ENCODE measurements at regions not wholly inside any gene's neighbourhood (a gene's known extent, or its start where the extent isn't known, plus 50 kb on each side); places are given as distances from the start of the nearest gene placed in this dataset.

GRCh38 chr10:33428682-33429081, 94.2 kb upstream of the NRP1 start:
- no peak overlapping the region for H2AFZ ChIP-seq (ENCODE audit: low read depth, low read length)
- no peaks in the 10 kb centered on the region for H3K4me1 ChIP-seq (ENCODE audit: insufficient read depth, low read length)
- H4K20me1 ChIP-seq (ENCODE audit: insufficient read depth, low read length): no peaks in the 10 kb centered on the region
- no peak for TF ChIP-seq CTCF (IDR thresholded peaks at IDR 0.05; ENCODE audit: borderline replicate concordance, extremely low read depth, low read length, poor library complexity, severe bottlenecking)
- TF ChIP-seq EZH2 (IDR thresholded peaks at IDR 0.05; ENCODE audit: borderline replicate concordance, low read depth, low read length, severe bottlenecking): no peak
- ATAC-seq (ENCODE audit: insufficient read depth, low read depth): no peak
- no peak overlapping the region for H3K4me2 ChIP-seq (ENCODE audit: insufficient read depth, low read length)
- no peaks in the 10 kb centered on the region for H3K9me3 ChIP-seq (ENCODE audit: insufficient read depth, low read length, severe bottlenecking)
- no peak overlapping the region for H3K9ac ChIP-seq (ENCODE audit: low read depth, low read length)
- H3K4me3 ChIP-seq (ENCODE audit: low read depth in 1 of 2, low read length in 2 of 2): no peak overlapping the region
- H3K27ac ChIP-seq (ENCODE audit: low read length): no peak overlapping the region
- no peak for DNase-seq
- H3K79me2 ChIP-seq (ENCODE audit: insufficient read depth, low read length): no peaks in the 10 kb centered on the region
- no peaks in the 10 kb centered on the region for H3K36me3 ChIP-seq (ENCODE audit: insufficient read depth, low read length)
- H3K27me3 ChIP-seq (ENCODE audit: insufficient read depth, low read length, poor library complexity): no peaks in the 10 kb centered on the region

- no peak overlapping the region for H3K27ac ChIP-seq (ENCODE audit: low read length)
- H2AFZ ChIP-seq (ENCODE audit: low read depth, low read length): no peak overlapping the region
- TF ChIP-seq CTCF (IDR thresholded peaks at IDR 0.05; ENCODE audit: borderline replicate concordance, extremely low read depth, low read length, poor library complexity, severe bottlenecking): no peak
- no peak for TF ChIP-seq EZH2 (IDR thresholded peaks at IDR 0.05; ENCODE audit: borderline replicate concordance, low read depth, low read length, severe bottlenecking)
- H3K79me2 ChIP-seq (ENCODE audit: insufficient read depth, low read length): no peaks in the 10 kb centered on the region
- H4K20me1 ChIP-seq (ENCODE audit: insufficient read depth, low read length): no peaks in the 10 kb centered on the region
- DNase-seq (no peak), ATAC-seq (ENCODE audit: insufficient read depth, low read depth) (no peak)
- H3K4me1 ChIP-seq (ENCODE audit: insufficient read depth, low read length): no peaks in the 10 kb centered on the region
- H3K27me3 ChIP-seq (ENCODE audit: insufficient read depth, low read length, poor library complexity): no peaks in the 10 kb centered on the region
- no peaks in the 10 kb centered on the region for H3K9me3 ChIP-seq (ENCODE audit: insufficient read depth, low read length, severe bottlenecking)
- H3K4me3 ChIP-seq (ENCODE audit: low read depth in 1 of 2, low read length in 2 of 2): no peak overlapping the region
- no peak overlapping the region for H3K4me2 ChIP-seq (ENCODE audit: insufficient read depth, low read length)
- no peak overlapping the region for H3K9ac ChIP-seq (ENCODE audit: low read depth, low read length)
- no peaks in the 10 kb centered on the region for H3K36me3 ChIP-seq (ENCODE audit: insufficient read depth, low read length)
These were observed 88.7 kb upstream of the NRP1 start for GRCh38 chr10:33423154-33423529.

GRCh38 chr10:33422471-33423153, 88.1 kb upstream of the NRP1 start:
- Histone ChIP-seq H3K79me2 (ENCODE audit: insufficient read depth, low read length) (no peaks in the 10 kb centered on the region), H3K4me2 (ENCODE audit: insufficient read depth, low read length) (no peak overlapping the region), H4K20me1 (ENCODE audit: insufficient read depth, low read length) (no peaks in the 10 kb centered on the region), H3K9ac (ENCODE audit: low read depth, low read length) (no peak overlapping the region), H3K4me3 (ENCODE audit: low read depth in 1 of 2, low read length in 2 of 2) (no peak overlapping the region), H3K27me3 (ENCODE audit: insufficient read depth, low read length, poor library complexity) (no peaks in the 10 kb centered on the region), H2AFZ (ENCODE audit: low read depth, low read length) (no peak overlapping the region), H3K9me3 (ENCODE audit: insufficient read depth, low read length, severe bottlenecking) (no peaks in the 10 kb centered on the region), H3K36me3 (ENCODE audit: insufficient read depth, low read length) (no peaks in the 10 kb centered on the region), H3K4me1 (ENCODE audit: insufficient read depth, low read length) (no peaks in the 10 kb centered on the region), H3K27ac (ENCODE audit: low read length) (no peak overlapping the region)
- ATAC-seq (ENCODE audit: insufficient read depth, low read depth) (no peak), DNase-seq (no peak)
- no peak for TF ChIP-seq EZH2 (IDR thresholded peaks at IDR 0.05; ENCODE audit: borderline replicate concordance, low read depth, low read length, severe bottlenecking)
- TF ChIP-seq CTCF (IDR thresholded peaks at IDR 0.05; ENCODE audit: borderline replicate concordance, extremely low read depth, low read length, poor library complexity, severe bottlenecking): no peak
